Tibial nerve (tissue), 4 donors: ENCODE measurements at regions not wholly inside any gene's neighbourhood (a gene's known extent, or its start where the extent isn't known, plus 50 kb on each side); places are given as distances from the start of the nearest gene placed in this dataset.

Experiments used
- EP300 ChIP-seq, 2 donors: sonication (generic); formaldehyde crosslinking; IDR thresholded peaks; one replicate each; pipeline ENCODE4 v1.6.1; 2017; ENCODE audit warnings: antibody characterized with exemption in 2 of 2, mild to moderate bottlenecking in 1 of 2
- TF ChIP-seq, protein P1 (sequence below), 5 experiments: fragments of 200-600 bp in 3 of 5; fragments of 450-650 bp in 2 of 5; sonication (generic) in 3 of 5; IDR thresholded peaks; one replicate each; pipeline ENCODE4 v1.5.1; 2016 to 2019; ENCODE audit warnings: antibody characterized with exemption in 5 of 5, mild to moderate bottlenecking in 3 of 5, moderate library complexity in 2 of 5

GRCh38 chr22:25493794-25494193 lies 70.7 kb upstream of the GRK3 start:
- TF ChIP-seq, protein P1, sequence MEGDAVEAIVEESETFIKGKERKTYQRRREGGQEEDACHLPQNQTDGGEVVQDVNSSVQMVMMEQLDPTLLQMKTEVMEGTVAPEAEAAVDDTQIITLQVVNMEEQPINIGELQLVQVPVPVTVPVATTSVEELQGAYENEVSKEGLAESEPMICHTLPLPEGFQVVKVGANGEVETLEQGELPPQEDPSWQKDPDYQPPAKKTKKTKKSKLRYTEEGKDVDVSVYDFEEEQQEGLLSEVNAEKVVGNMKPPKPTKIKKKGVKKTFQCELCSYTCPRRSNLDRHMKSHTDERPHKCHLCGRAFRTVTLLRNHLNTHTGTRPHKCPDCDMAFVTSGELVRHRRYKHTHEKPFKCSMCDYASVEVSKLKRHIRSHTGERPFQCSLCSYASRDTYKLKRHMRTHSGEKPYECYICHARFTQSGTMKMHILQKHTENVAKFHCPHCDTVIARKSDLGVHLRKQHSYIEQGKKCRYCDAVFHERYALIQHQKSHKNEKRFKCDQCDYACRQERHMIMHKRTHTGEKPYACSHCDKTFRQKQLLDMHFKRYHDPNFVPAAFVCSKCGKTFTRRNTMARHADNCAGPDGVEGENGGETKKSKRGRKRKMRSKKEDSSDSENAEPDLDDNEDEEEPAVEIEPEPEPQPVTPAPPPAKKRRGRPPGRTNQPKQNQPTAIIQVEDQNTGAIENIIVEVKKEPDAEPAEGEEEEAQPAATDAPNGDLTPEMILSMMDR (IDR thresholded peaks at IDR 0.05) = no peak
- TF ChIP-seq EP300 (IDR thresholded peaks at IDR 0.05) = no peak
